Spleen (tissue), 7 donors: ENCODE measurements at regions not wholly inside any gene's neighbourhood (a gene's known extent, or its start where the extent isn't known, plus 50 kb on each side); places are given as distances from the start of the nearest gene placed in this dataset.
"Not testable (repeated sequence)": the region's sequence is repeated elsewhere in the genome, so short reads cannot be mapped to it uniquely, and the experiment has no call there.

Experiments used
- CTCF ChIP-seq, 11 experiments: fragments of 200-600 bp in 7 of 11; fragments of 450-650 bp in 4 of 11; sonication (generic) in 4 of 11; IDR thresholded peaks in 8 of 11; conservative IDR thresholded peaks in 3 of 11; 1 replicate in 7 of 11; 2 replicates in 4 of 11; pipeline versions ENCODE4 v1.4.0 to v1.8.0; 2016 to 2021; ENCODE audit warnings: antibody characterized with exemption in 11 of 11, inconsistent platforms in 4 of 11, mild to moderate bottlenecking in 1 of 11
- POLR2A ChIP-seq, 3 donors: fragments of 450-650 bp; IDR thresholded peaks; one replicate each; pipeline ENCODE4 v1.5.1; 2017; ENCODE audit warnings: antibody characterized with exemption in 3 of 3, mild to moderate bottlenecking in 1 of 3
- POLR2AphosphoS5 ChIP-seq, 3 donors: sonication (generic); formaldehyde crosslinking; IDR thresholded peaks; one replicate each; pipeline ENCODE4 v1.5.1; 2017; ENCODE audit warnings: antibody characterized with exemption in 3 of 3
- donor health status: DM: no; HTN: no; CAD: no; lungs with moderate emphysema.
- donor health status: DM: no; HTN: no; CAD: no.
- donor health status: DM: no; HTN: no; CAD: no.

DNA sequence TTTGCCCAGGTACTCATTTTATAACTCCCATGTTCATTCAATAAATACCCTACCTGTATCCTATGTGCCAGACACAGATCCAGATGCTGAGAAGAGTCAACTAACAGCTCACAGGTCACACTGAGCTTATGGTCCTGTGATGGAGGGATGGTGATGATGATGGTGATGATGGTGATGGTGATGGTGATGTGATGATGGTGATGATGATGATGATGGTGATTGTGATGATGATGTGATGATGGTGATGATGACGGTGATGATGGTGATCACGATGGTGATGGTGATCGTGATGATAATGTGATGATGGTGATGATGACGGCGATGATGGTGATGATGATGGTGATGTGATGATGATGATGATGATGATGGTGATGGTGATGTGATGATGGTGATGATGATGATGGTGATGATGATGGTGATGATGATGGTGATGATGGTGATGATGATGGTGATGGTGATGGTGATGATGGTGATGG is 315.6 kb upstream of the SFSWAP start:
- not testable (repeated sequence) for TF ChIP-seq POLR2A (IDR thresholded peaks at IDR 0.05); CTCF (IDR thresholded peaks at IDR 0.05 in 8 of 11, conservative IDR thresholded peaks at IDR 0.05 in 3 of 11); POLR2AphosphoS5 (IDR thresholded peaks at IDR 0.05)
